ENCODE measurements at regions not wholly inside any gene's neighbourhood (a gene's known extent, or its start where the extent isn't known, plus 50 kb on each side); places are given as distances from the start of the nearest gene placed in this dataset.

GRCh38 chr10:78437998-78438906 lies 404.6 kb downstream of the RPS24 start:
- WGBS, 2 donors = 42 to 55% methylated on average over 6 to 9 of the region's 9 CpGs
- intact Hi-C loops (cut with DNase I) = no loop called here
- peaks cover 20 to 33% of the 10 kb centered on the region in 2 donors for H3K4me1 ChIP-seq
- H3K27ac ChIP-seq = no peak overlapping the region
- peak; percentile 35 to 43 for DNase-seq
- H3K9me3 ChIP-seq = no peaks in the 10 kb centered on the region
- TF ChIP-seq CTCF (IDR thresholded peaks at IDR 0.05) (peak in 3 of 6 experiments; percentile 28 to 34 (median 29)), POLR2A (IDR thresholded peaks at IDR 0.05) (no peak)
- H3K4me3 ChIP-seq (replicated peaks in 1 of 3) = no peak overlapping the region
- H3K36me3 ChIP-seq = no peaks in the 10 kb centered on the region
- no peaks in the 10 kb centered on the region for H3K27me3 ChIP-seq

GRCh38 chr10:78438907-78439809 lies 405.5 kb downstream of the RPS24 start:
- no peak for DNase-seq
- TF ChIP-seq CTCF (IDR thresholded peaks at IDR 0.05) (no peak), POLR2A (IDR thresholded peaks at IDR 0.05) (no peak)
- Histone ChIP-seq H3K4me1 (peaks cover 13 to 29% of the 10 kb centered on the region in 2 donors), H3K27ac (no peak overlapping the region), H3K27me3 (no peaks in the 10 kb centered on the region), H3K4me3 (replicated peaks in 1 of 3) (no peak overlapping the region), H3K9me3 (no peaks in the 10 kb centered on the region), H3K36me3 (no peaks in the 10 kb centered on the region)
- intact Hi-C loops (cut with DNase I) = no loop called here
- 88 to 91% methylated on average over 12 of the region's 12 CpGs for WGBS, 2 donors

GRCh38 chr10:78441010-78441409 lies 407.3 kb downstream of the RPS24 start:
- peaks cover 10 to 30% of the 10 kb centered on the region in 2 donors for H3K4me1 ChIP-seq
- H3K27me3 ChIP-seq = no peaks in the 10 kb centered on the region
- no peak overlapping the region for H3K4me3 ChIP-seq (replicated peaks in 1 of 3)
- intact Hi-C loops (cut with DNase I) = no loop called here
- no peaks in the 10 kb centered on the region for H3K9me3 ChIP-seq
- H3K27ac ChIP-seq = no peak overlapping the region
- no peak for TF ChIP-seq CTCF (IDR thresholded peaks at IDR 0.05)
- no peak for TF ChIP-seq POLR2A (IDR thresholded peaks at IDR 0.05)
- H3K36me3 ChIP-seq = no peaks in the 10 kb centered on the region
- WGBS, 2 donors = 96 to 99% methylated on average over 4 of the region's 4 CpGs
- DNase-seq = no peak

GRCh38 chr10:78441694-78442093 lies 408.0 kb downstream of the RPS24 start:
- no peak for DNase-seq
- H3K4me1 ChIP-seq = peaks cover 10 to 34% of the 10 kb centered on the region in 2 donors
- no peak overlapping the region for H3K4me3 ChIP-seq (replicated peaks in 1 of 3)
- no peaks in the 10 kb centered on the region for H3K36me3 ChIP-seq
- 95 to 98% methylated on average over 5 of the region's 5 CpGs for WGBS, 2 donors
- no peak overlapping the region for H3K27ac ChIP-seq
- TF ChIP-seq POLR2A (IDR thresholded peaks at IDR 0.05) (no peak), CTCF (IDR thresholded peaks at IDR 0.05) (no peak)
- intact Hi-C loops (cut with DNase I) = no loop called here
- no peaks in the 10 kb centered on the region for H3K27me3 ChIP-seq
- no peaks in the 10 kb centered on the region for H3K9me3 ChIP-seq

Data from thyroid gland (tissue), 4 donors.